Bronchial epithelial cell (primary cell): ENCODE measurements at regions not wholly inside any gene's neighbourhood (a gene's known extent, or its start where the extent isn't known, plus 50 kb on each side); places are given as distances from the start of the nearest gene placed in this dataset.

ENCODE experiments used
- DNase-seq: peaks from one replicate; pipeline ENCODE4 v3.0.0-alpha.2; 2010; ENCODE audit warnings: low read depth
- FAIRE-seq: peaks from 2 replicates; lab custom pipeline; 2011; peaks lifted over from hg19 to GRCh38; lab: Jason Lieb, UNC
- H3K27me3 ChIP-seq: 2 replicates; pipeline ENCODE4 v1.5.1; 2011; ENCODE audit warnings: low read length; ENCODE audit not compliant: control insufficient read depth, insufficient read depth
- H3K36me3 ChIP-seq: 2 replicates; pipeline ENCODE4 v1.5.1; 2011; ENCODE audit warnings: low read length; ENCODE audit not compliant: control insufficient read depth, insufficient read depth
- H3K4me3 ChIP-seq: 2 replicates; pipeline ENCODE4 v1.5.1; 2011; ENCODE audit warnings: mild to moderate bottlenecking, low read depth, low read length, control low read depth
- CTCF ChIP-seq: IDR thresholded peaks from 2 replicates; pipeline ENCODE4 v1.5.1; 2011; ENCODE audit warnings: mild to moderate bottlenecking, moderate library complexity, low read length, control low read depth, inconsistent platforms; ENCODE audit not compliant: insufficient read depth, severe bottlenecking

DNA sequence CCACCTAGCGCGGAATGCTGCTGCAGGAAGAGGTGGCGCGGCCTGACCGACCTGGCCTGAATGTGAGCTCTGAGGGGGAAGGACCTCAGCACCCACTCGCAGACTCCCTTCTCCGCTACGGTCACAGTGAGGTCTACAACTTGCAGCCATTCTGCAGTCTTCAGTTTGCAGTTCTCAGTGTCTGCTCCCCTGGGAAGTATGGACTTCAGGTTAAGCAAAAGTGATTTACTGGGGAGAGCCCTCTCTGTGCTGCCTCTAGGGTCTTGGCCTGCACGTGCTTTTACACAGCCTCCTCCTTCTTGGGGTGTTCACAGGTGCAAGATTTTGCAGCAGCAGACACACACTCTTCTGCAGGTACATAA is 296.0 kb downstream of the OMA1 start:
- peaks cover 14% of the 10 kb centered on the region for H3K27me3 ChIP-seq

DNA sequence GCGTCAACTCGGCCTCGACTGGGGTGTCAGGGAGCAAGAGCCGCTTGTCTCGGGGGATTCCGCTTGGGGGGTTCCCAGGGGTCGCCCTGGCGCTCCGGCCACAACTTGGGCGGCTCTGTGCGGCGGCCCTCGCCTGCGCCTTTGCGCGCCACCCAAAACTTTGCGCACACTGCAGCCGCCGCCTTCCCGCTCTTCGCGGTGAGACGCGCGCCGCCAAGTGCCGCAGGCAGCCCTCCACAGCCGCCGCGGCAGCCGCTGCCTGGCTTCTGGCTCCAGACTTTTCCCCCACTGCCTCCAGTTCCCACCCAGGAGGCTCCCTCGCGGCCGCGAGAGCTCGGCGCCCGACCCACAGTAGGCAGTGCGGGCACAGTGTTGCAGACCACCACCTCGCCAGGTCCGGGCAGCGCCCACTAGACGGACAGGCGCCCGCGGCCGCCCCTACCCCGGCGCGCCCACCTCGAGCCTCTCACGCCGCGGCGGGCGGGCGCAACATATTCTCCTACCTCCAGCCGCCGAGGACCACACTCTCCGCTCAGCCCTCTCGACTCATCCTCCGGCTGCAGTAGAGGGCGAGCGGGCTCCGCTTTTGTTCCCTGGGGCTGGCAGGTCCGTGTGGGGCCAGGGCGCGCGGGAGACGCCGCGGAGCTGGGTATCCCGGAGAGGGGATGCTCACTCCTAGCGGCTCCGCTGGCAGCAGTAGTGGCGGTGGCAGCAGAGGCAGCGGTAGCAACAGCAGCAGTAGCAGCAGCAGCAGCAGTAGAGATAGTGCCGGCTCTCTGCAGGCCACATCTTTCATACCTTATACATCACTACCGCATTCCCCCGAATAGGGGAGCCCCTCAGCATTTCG is 296.6 kb downstream of the OMA1 start:
- Histone ChIP-seq H3K4me3 (no peak overlapping the region), H3K36me3 (no peaks in the 10 kb centered on the region), H3K27me3 (peaks cover 14% of the 10 kb centered on the region)
- DNase-seq, result peak; percentile 25
- TF ChIP-seq CTCF, result no peak
- FAIRE-seq, result no peak

More for the DNA sequence above, 296.0 kb downstream of the OMA1 start:
- H3K36me3 ChIP-seq, result no peaks in the 10 kb centered on the region
- FAIRE-seq (no peak), DNase-seq (no peak)
- TF ChIP-seq CTCF, result no peak
- no peak overlapping the region for H3K4me3 ChIP-seq

- Histone ChIP-seq H3K27me3 (peaks cover 14% of the 10 kb centered on the region), H3K36me3 (no peaks in the 10 kb centered on the region), H3K4me3 (no peak overlapping the region)
- no peak for FAIRE-seq
- TF ChIP-seq CTCF, result no peak
- DNase-seq, result no peak
Measured at GRCh38 chr1:58249388-58249736, 297.2 kb downstream of the OMA1 start.

GRCh38 chr1:58248791-58249190 is 297.7 kb downstream of the OMA1 start:
- H3K27me3 ChIP-seq, result peaks cover 14% of the 10 kb centered on the region
- FAIRE-seq (no peak), DNase-seq (no peak)
- no peak for TF ChIP-seq CTCF
- no peak overlapping the region for H3K4me3 ChIP-seq
- no peaks in the 10 kb centered on the region for H3K36me3 ChIP-seq

DNA sequence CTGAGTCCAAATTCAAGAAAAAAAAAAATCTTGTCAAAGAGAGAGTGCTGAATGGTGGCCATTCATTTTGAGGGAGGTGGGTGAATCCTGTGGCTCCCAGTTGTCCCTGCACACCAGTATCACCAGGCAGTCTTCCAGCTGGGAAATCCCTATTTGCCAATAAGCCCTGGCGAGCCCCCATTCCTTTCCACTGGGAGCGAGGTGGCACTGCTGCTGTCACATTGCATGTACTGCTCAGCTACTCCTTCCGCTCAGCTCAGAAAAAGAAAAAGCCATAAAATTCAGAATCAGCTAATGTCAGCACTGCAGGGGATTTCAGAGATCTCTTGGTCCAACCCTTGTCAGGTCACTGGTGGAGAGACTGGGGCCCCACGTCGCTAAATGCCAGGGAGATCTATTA is 298.5 kb downstream of the OMA1 start:
- Histone ChIP-seq H3K36me3 (no peaks in the 10 kb centered on the region), H3K4me3 (no peak overlapping the region), H3K27me3 (peaks cover 14% of the 10 kb centered on the region)
- DNase-seq (no peak), FAIRE-seq (no peak)
- TF ChIP-seq CTCF, result no peak

DNA sequence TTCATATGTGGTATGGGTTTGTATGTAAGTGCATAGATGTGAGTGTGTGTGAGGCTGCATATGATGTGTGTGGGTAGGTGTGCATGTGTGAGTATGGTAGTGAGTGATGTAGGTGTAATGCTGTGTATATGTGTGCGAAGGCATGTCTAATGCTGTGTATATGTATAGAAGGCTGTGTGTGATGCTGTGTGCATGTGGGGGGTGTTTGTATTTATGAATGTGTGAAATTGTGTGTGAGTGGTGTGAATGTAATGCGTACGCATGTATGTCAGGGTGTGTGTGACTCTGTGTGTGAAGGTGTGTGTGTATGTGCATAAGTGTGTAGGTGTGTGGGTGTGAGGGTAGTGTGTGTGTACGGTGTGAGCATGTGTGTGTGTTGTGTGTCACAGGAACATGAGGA is 300.0 kb downstream of the OMA1 start:
- DNase-seq (no peak), FAIRE-seq (peak; percentile 7)
- TF ChIP-seq CTCF, result no peak
- no peaks in the 10 kb centered on the region for H3K36me3 ChIP-seq
- peaks cover 14% of the 10 kb centered on the region for H3K27me3 ChIP-seq
- H3K4me3 ChIP-seq, result no peak overlapping the region
